ENCODE measurements at regions not wholly inside any gene's neighbourhood (a gene's known extent, or its start where the extent isn't known, plus 50 kb on each side); places are given as distances from the start of the nearest gene placed in this dataset.

DNA sequence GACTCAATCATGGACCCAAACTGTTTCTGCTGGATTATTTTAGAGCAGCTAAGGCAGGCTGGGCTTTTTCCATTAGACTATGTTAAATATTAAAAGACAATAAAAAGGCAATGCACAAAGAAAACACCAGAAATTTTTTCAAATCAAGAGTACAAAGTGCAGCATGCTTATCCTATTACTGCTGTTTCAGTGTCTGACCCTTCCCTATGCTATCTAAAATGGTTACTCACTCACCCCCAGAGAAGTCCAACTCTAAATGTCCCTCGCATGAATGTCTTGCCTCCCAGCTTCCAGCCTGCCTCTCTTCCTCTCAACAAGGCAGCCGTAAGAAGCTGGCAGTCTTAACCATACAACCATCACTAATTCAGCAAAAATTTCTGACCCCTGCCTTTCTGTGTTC, 108.7 kb upstream of the SYT6 start:
- Histone ChIP-seq H3K14ac (ENCODE audit: low read length) (no peak overlapping the region), H3K79me1 (ENCODE audit: low read length) (no peaks in the 10 kb centered on the region), H2AFZ (ENCODE audit: insufficient read depth, low read length, poor library complexity) (no peak overlapping the region), H2BK5ac (ENCODE audit: low read depth, low read length, poor library complexity) (no peak overlapping the region), H3K4me1 (ENCODE audit: control insufficient read depth in 1 of 2, insufficient read depth in 2 of 2, low read length in 2 of 2) (no peaks in the 10 kb centered on the region), H3K9ac (ENCODE audit: low read length) (no peak overlapping the region), H3K79me2 (ENCODE audit: control insufficient read depth, insufficient read depth, low read length, poor library complexity) (no peaks in the 10 kb centered on the region), H2AK5ac (ENCODE audit: low read length) (no peak overlapping the region), H3K23ac (ENCODE audit: low read length) (no peak overlapping the region), H4K8ac (ENCODE audit: low read depth, low read length) (no peak overlapping the region), H4K91ac (ENCODE audit: low read depth, low read length) (no peak overlapping the region), H3K18ac (ENCODE audit: low read length) (no peak overlapping the region), H3K9me3 (ENCODE audit: insufficient read depth, low read depth, low read length) (no peaks in the 10 kb centered on the region), H3K4me3 (ENCODE audit: low read depth, low read length) (no peak overlapping the region), H3K4ac (ENCODE audit: low read depth, low read length) (no peak overlapping the region), H3K27me3 (ENCODE audit: insufficient read depth, low read length) (no peaks in the 10 kb centered on the region), H2BK12ac (ENCODE audit: low read length) (no peak overlapping the region), H4K12ac (ENCODE audit: low read depth, low read length) (no peak overlapping the region), H3K27ac (ENCODE audit: low read depth, low read length) (no peak overlapping the region), H3K4me2 (ENCODE audit: low read length) (no peak overlapping the region), H2BK120ac (ENCODE audit: insufficient read depth, low read length, poor library complexity) (no peak overlapping the region), H3K36me3 (ENCODE audit: control insufficient read depth in 1 of 2, insufficient read depth in 2 of 2, low read length in 2 of 2) (no peaks in the 10 kb centered on the region)
- no peak for DNase-seq
- no CpG with 5 or more reads among the region's 2 CpGs for whole genome bisulfite sequencing (ENCODE audit: extremely low coverage, insufficient coverage, insufficient read length)

GRCh38 chr1:114260805-114261484, 107.3 kb upstream of the SYT6 start:
- H2BK120ac ChIP-seq (ENCODE audit: insufficient read depth, low read length, poor library complexity): no peak overlapping the region

GRCh38 chr1:114259511-114260160, 106.0 kb upstream of the SYT6 start:
- Histone ChIP-seq H2BK5ac (ENCODE audit: low read depth, low read length, poor library complexity) (no peak overlapping the region), H3K9ac (ENCODE audit: low read length) (no peak overlapping the region), H3K18ac (ENCODE audit: low read length) (no peak overlapping the region), H3K4me1 (ENCODE audit: control insufficient read depth in 1 of 2, insufficient read depth in 2 of 2, low read length in 2 of 2) (no peaks in the 10 kb centered on the region), H2AK5ac (ENCODE audit: low read length) (no peak overlapping the region), H3K79me2 (ENCODE audit: control insufficient read depth, insufficient read depth, low read length, poor library complexity) (no peaks in the 10 kb centered on the region), H4K12ac (ENCODE audit: low read depth, low read length) (no peak overlapping the region), H3K27ac (ENCODE audit: low read depth, low read length) (no peak overlapping the region), H2AFZ (ENCODE audit: insufficient read depth, low read length, poor library complexity) (no peak overlapping the region), H3K27me3 (ENCODE audit: insufficient read depth, low read length) (no peaks in the 10 kb centered on the region), H3K4me3 (ENCODE audit: low read depth, low read length) (no peak overlapping the region), H3K23ac (ENCODE audit: low read length) (no peak overlapping the region), H3K4ac (ENCODE audit: low read depth, low read length) (no peak overlapping the region), H2BK120ac (ENCODE audit: insufficient read depth, low read length, poor library complexity) (no peak overlapping the region), H4K8ac (ENCODE audit: low read depth, low read length) (no peak overlapping the region), H3K79me1 (ENCODE audit: low read length) (no peaks in the 10 kb centered on the region), H2BK12ac (ENCODE audit: low read length) (no peak overlapping the region), H3K9me3 (ENCODE audit: insufficient read depth, low read depth, low read length) (no peaks in the 10 kb centered on the region), H3K4me2 (ENCODE audit: low read length) (no peak overlapping the region), H3K14ac (ENCODE audit: low read length) (no peak overlapping the region), H3K36me3 (ENCODE audit: control insufficient read depth in 1 of 2, insufficient read depth in 2 of 2, low read length in 2 of 2) (no peaks in the 10 kb centered on the region), H4K91ac (ENCODE audit: low read depth, low read length) (no peak overlapping the region)
- WGBS (ENCODE audit: extremely low coverage, insufficient coverage, insufficient read length): no CpG with 5 or more reads among the region's 2 CpGs
- DNase-seq: no peak

More at GRCh38 chr1:114260805-114261484, 107.3 kb upstream of the SYT6 start:
- H3K9me3 ChIP-seq (ENCODE audit: insufficient read depth, low read depth, low read length): no peaks in the 10 kb centered on the region
- no peaks in the 10 kb centered on the region for H3K27me3 ChIP-seq (ENCODE audit: insufficient read depth, low read length)
- H3K14ac ChIP-seq (ENCODE audit: low read length): no peak overlapping the region
- H2AK5ac ChIP-seq (ENCODE audit: low read length): no peak overlapping the region
- H4K8ac ChIP-seq (ENCODE audit: low read depth, low read length): no peak overlapping the region
- H2AFZ ChIP-seq (ENCODE audit: insufficient read depth, low read length, poor library complexity): no peak overlapping the region
- no CpG with 5 or more reads among the region's 6 CpGs for WGBS (ENCODE audit: extremely low coverage, insufficient coverage, insufficient read length)
- no peak for DNase-seq
- H3K9ac ChIP-seq (ENCODE audit: low read length): no peak overlapping the region
- H4K91ac ChIP-seq (ENCODE audit: low read depth, low read length): no peak overlapping the region
- no peak overlapping the region for H2BK12ac ChIP-seq (ENCODE audit: low read length)
- no peak overlapping the region for H3K4me3 ChIP-seq (ENCODE audit: low read depth, low read length)
- no peak overlapping the region for H3K27ac ChIP-seq (ENCODE audit: low read depth, low read length)
- no peaks in the 10 kb centered on the region for H3K79me1 ChIP-seq (ENCODE audit: low read length)
- no peak overlapping the region for H2BK5ac ChIP-seq (ENCODE audit: low read depth, low read length, poor library complexity)
- H3K36me3 ChIP-seq (ENCODE audit: control insufficient read depth in 1 of 2, insufficient read depth in 2 of 2, low read length in 2 of 2): no peaks in the 10 kb centered on the region
- no peak overlapping the region for H3K23ac ChIP-seq (ENCODE audit: low read length)
- H4K12ac ChIP-seq (ENCODE audit: low read depth, low read length): no peak overlapping the region
- no peaks in the 10 kb centered on the region for H3K4me1 ChIP-seq (ENCODE audit: control insufficient read depth in 1 of 2, insufficient read depth in 2 of 2, low read length in 2 of 2)
- no peak overlapping the region for H3K4me2 ChIP-seq (ENCODE audit: low read length)
- H3K79me2 ChIP-seq (ENCODE audit: control insufficient read depth, insufficient read depth, low read length, poor library complexity): no peaks in the 10 kb centered on the region
- H3K18ac ChIP-seq (ENCODE audit: low read length): no peak overlapping the region
- no peak overlapping the region for H3K4ac ChIP-seq (ENCODE audit: low read depth, low read length)

DNA sequence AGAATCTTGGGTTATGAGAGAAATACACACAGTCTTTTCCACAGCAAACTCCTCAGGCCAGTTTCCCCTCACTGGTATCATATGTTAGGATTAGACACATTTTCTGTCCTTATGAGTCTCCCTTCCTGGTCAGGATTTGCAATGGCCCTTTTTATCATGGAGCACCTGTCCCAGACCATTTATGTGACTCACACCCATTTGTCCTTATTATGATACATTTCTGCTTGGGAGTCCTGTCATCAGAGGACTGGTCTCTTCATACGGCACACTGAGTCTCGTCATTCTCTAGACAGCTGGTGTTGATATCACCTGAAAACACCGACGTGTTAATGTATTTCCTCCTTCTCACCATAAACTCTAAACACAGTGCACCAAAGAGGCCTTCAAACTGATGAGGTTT, 105.0 kb upstream of the SYT6 start:
- Histone ChIP-seq H3K27ac (ENCODE audit: low read depth, low read length) (no peak overlapping the region), H3K18ac (ENCODE audit: low read length) (no peak overlapping the region), H3K4ac (ENCODE audit: low read depth, low read length) (no peak overlapping the region), H3K14ac (ENCODE audit: low read length) (no peak overlapping the region), H3K27me3 (ENCODE audit: insufficient read depth, low read length) (no peaks in the 10 kb centered on the region), H3K79me2 (ENCODE audit: control insufficient read depth, insufficient read depth, low read length, poor library complexity) (no peaks in the 10 kb centered on the region), H4K91ac (ENCODE audit: low read depth, low read length) (no peak overlapping the region), H3K36me3 (ENCODE audit: control insufficient read depth in 1 of 2, insufficient read depth in 2 of 2, low read length in 2 of 2) (no peaks in the 10 kb centered on the region), H3K9me3 (ENCODE audit: insufficient read depth, low read depth, low read length) (no peaks in the 10 kb centered on the region), H2AFZ (ENCODE audit: insufficient read depth, low read length, poor library complexity) (no peak overlapping the region), H2BK120ac (ENCODE audit: insufficient read depth, low read length, poor library complexity) (no peak overlapping the region), H3K4me1 (ENCODE audit: control insufficient read depth in 1 of 2, insufficient read depth in 2 of 2, low read length in 2 of 2) (no peaks in the 10 kb centered on the region), H3K4me3 (ENCODE audit: low read depth, low read length) (no peak overlapping the region), H3K4me2 (ENCODE audit: low read length) (no peak overlapping the region), H3K79me1 (ENCODE audit: low read length) (no peaks in the 10 kb centered on the region), H4K12ac (ENCODE audit: low read depth, low read length) (no peak overlapping the region), H2BK12ac (ENCODE audit: low read length) (no peak overlapping the region), H3K23ac (ENCODE audit: low read length) (no peak overlapping the region), H4K8ac (ENCODE audit: low read depth, low read length) (no peak overlapping the region), H2AK5ac (ENCODE audit: low read length) (no peak overlapping the region), H2BK5ac (ENCODE audit: low read depth, low read length, poor library complexity) (no peak overlapping the region), H3K9ac (ENCODE audit: low read length) (no peak overlapping the region)
- DNase-seq: no peak
- no CpG with 5 or more reads among the region's 4 CpGs for WGBS (ENCODE audit: extremely low coverage, insufficient coverage, insufficient read length)

Measured in trophoblast cell (in vitro differentiated cells and primary cell).